HT1080 (cell line): ENCODE measurements at regions not wholly inside any gene's neighbourhood (a gene's known extent, or its start where the extent isn't known, plus 50 kb on each side); places are given as distances from the start of the nearest gene placed in this dataset.
A peak's percentile ranks its signal among the peaks of the same experiment; 100 is the strongest.
"Not testable (repeated sequence)": the region's sequence is repeated elsewhere in the genome, so short reads cannot be mapped to it uniquely, and the experiment has no call there.

Experiments
- DNase-seq: peaks from one replicate; pipeline ENCODE4 v3.0.0-alpha.2; 2015; ENCODE audit warnings: low read depth

DNA sequence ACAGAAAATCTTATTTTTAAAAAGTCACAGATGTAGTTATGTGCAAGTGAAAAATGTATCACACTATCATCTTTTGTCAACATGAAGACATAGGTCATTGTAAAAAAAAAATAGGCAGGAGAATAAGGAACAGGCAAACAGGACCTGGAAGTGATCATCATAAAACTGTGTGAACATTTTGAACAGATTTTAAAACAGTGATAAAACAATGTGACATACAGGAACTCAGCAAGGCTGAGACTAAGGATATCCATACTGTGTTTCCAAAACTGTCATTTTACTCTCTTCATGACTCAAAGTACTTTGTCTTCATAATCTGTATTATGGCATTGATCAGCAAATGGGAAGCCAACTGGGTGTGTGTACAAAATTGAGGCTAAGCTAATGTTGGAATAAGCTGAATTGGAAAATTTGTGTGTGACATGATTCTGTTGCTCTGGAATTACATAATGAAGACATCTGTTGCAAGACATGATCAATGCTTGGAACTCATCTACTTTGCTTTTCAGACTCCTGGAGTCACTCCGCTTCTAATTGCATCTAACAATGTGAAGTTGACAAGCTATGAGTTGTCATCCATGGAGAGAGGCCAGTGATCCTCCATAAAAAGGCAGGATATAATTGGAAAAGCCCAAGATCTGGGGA, 978.7 kb upstream of the NUDT12 start:
- no peak for DNase-seq

DNA sequence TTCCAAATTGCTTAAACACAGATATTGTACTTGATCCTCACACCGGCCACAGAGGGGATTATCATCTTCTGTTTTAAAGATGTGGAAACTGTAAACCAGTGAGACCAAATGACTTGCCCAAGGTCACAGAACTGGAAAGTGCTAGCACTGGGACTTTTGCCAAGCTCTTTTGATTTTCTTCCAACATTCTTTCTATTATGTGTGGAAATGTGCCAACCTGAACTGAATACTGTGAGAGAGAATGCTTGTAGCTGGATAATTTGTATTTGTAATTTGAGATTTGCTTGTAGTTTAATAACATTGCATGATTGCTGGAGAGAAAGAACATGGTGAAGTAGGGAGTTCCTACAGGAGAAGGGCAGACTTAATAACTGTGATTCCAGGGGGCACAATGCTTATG, 977.9 kb upstream of the NUDT12 start:
- peak; percentile 62 for DNase-seq

DNA sequence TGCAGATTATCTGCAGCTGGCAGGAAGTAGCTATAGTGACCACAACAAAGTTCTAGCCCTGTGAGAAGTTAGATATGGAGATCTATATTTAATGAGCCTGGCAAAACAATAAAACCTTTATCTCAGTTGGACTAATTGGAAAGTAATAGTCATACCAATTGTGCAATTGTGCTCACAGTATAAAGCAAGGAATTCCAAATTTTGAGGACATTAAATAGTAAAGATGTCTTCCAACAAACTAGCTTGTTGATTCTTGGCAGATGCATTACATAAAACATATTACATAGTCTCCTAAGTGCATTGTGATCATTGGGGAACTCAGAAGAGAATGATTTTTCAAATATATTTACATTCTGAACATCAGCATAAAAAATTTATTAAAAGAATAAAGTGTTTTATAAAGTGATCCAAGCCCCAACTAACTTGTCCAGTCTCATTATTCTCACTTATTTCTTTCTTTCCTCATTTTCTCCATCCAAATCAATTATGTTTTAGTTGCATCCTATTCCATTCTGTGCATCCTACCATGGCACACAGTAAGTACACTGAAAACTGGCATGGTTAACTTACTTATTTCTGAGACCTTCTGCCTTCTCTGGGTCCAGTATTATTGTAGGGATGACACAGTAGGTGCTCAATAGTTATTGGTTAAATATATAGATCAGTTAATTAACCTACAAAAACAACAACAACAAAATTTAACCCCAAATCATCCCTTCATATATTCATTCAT, 977.2 kb upstream of the NUDT12 start:
- no peak for DNase-seq

DNA sequence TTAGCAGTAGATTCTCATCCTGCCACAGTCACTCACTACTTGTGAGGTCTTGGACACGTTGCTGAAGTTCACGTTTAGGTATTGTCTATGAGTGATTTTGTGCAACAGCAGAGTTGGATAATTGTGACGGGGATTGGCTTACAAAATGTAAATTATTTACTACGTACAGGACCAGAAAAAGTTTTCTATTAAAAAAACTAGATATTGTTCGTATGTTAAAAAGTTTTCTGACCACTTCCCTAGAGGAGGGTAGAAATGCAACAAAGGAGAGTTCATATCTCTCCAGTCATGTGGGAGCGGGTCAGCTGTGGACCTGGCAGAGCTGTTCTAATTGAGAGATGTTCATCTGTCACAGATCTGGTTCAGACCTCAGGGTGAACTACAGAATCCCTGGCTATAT, 976.1 kb upstream of the NUDT12 start:
- DNase-seq: no peak

DNA sequence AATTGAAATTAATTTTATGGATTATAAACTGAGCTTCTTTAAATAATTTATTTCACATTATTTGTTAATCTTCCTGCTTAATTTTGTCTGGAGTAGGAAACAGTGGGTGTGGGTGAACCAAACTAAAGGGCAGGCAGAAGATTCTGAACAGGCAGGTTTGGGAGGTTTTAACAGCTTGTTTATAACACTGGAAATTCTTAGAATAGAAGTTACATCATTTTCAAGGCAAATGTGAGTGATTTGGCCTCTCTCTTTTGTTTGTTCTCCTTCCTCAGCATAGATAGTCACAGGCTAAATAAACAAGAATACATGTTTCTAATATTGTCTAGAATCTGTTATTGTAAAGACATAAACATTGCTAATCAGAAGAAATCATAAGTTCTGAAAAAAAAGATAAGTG, 970.9 kb upstream of the NUDT12 start:
- DNase-seq: no peak

- no peak for DNase-seq
Measured at GRCh38 chr5:104526866-104527265, 964.3 kb upstream of the NUDT12 start.

GRCh38 chr5:104513640-104514072, 951.1 kb upstream of the NUDT12 start:
- no peak for DNase-seq

DNA sequence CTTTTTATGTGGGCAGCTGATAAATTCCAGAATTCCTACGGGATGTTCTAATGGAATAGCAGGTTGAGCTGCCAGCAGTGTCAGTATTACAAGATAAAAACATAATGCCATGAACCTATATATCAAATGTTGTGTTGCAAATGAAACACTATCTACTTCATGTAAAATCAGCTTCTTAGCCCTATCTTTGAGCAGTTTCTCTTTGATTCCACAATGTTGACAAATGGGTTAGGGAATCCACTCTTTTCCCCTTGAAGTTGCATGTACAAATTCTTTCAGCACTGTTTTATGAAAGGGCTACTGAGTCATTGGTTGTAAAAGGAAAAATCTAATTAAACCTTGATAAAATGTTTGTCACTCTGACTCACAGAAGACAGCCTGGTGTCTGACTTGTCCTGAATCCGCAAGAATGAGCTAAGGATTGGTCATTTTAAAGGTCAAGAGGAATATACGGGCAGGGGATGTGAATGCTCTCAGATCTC, 950.6 kb upstream of the NUDT12 start:
- DNase-seq: peak; percentile 85

- no peak for DNase-seq
Measured at GRCh38 chr5:104512063-104512825, 949.7 kb upstream of the NUDT12 start.

GRCh38 chr5:104498281-104498680, 935.7 kb upstream of the NUDT12 start:
- peak; percentile 64 for DNase-seq

DNA sequence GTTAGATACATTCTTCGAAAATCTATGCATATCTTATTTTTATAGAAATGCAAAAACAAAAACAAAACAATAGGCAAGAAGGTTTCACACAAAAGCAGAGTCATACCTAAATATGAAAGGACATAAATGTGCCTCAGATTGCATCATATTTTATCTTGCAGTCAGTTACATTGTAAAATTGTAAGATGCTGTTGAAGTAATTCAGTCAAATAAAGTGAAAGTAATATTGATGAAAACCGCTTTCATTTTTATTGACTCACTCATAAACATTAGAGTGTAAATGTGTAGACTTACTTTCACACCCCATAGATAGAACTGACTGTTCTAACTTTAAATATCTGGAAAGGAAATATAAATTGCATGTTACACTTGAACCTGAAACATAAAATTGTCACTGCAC, 931.5 kb upstream of the NUDT12 start:
- DNase-seq: no peak

- no peak for DNase-seq
Measured at GRCh38 chr5:104472811-104473210, 910.2 kb upstream of the NUDT12 start.

- no peak for DNase-seq
Measured at GRCh38 chr5:104456122-104456521, 893.5 kb upstream of the NUDT12 start.

GRCh38 chr5:104452550-104452949, 890.0 kb upstream of the NUDT12 start:
- no peak for DNase-seq

GRCh38 chr5:104451911-104452310, 889.3 kb upstream of the NUDT12 start:
- not testable (repeated sequence) for DNase-seq

DNA sequence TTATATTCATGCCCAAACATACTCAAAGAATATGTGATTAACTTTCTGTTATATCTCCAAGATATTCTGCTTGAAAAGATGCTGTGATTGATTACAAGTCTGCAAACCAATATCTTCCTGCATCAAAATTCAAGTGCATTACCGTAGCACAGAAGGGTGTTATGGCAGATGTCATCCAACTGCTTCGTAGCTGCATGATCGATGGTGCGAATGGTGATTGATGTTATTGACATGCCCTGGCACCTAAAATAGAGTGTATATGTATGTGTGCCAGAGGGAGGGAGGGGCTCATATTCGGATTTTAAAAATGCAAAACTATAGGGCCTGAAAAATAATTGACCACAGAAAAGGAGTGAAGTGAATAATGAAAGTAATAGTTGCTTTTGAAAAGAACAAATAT, 882.1 kb upstream of the NUDT12 start:
- no peak for DNase-seq

DNA sequence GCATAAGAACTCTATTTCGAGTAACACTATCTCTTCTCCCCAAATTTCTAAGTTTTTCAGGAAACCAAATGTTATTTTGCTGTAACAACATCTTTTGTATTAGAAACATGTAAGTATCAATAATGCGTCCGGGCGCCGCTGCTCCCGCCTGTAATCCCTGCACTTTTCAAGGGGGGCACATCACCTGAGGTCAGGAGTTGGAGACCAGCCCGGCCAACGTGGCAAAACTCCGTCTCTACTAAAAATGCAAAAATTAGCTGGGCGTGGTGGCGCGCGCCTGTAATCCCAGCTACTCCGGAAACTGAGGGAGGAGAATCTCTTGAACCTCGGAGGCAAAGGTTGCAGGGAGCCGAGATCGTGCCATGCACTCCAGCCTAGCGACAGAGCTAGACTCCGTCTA, 881.1 kb upstream of the NUDT12 start:
- no peak for DNase-seq

DNA sequence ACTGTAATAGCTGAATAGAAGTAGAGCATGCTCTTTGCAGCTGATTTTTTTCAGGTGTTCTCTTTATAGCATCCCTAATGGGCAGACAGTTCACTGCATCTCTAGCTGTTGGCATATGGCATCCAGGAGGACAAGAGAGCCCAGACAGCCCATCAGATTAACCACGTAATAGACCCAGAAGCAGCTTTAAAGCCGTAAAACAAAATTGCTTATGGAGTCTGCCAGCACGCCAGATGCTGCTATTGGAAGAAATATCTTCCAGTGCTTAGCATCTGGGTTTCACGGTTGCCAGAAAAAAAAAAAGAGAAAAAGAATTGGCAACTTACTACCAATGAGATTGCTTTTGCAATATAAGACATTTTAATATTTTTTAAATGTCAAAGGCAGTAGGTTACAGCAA, 869.4 kb upstream of the NUDT12 start:
- no peak for DNase-seq

DNA sequence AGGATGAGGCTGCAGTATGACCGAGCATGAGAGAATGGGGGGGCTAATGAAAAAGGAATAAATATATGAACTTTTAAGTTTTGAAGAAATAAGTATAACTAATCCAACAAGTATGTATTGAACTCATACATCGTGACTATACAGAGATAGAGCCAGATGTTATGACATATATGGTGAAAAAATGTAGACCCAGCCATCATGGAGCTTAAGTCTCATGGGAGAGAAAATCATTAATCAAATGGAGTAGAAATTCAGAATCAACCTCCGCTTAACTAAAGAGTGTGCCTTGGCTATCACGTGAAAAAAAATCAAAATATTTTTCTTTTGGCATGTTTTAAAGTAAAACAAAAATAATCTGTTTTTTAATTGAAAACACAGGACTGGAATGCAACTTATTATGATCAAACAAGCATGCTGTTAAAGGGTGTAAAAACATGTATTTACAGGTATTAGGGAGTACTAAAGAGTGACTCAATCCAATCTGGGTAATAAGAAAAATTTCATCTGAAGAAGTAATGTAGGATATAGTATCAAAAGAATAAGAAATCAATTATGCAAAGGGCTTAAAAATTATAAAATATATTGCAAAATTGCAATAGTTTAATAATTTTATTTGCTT, 868.5 kb upstream of the NUDT12 start:
- DNase-seq: no peak

DNA sequence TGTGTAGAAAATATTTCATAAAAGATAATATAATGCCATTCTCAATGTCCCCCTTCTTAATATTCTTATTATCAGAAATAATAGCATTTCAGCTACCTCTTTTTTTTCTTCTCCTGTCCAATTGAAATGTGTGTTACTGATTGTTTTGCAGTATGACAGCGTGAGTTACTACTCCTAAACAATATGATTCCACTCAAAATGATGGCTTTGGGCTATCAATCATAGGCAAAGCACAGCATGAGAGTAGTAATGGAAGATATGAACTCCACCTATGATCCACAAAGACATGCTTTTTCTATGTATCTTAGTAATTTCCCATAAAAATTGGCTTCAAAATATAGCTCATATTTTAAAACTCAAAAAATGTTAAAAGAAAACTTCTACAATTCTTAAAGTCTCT, 867.3 kb upstream of the NUDT12 start:
- DNase-seq: no peak

DNA sequence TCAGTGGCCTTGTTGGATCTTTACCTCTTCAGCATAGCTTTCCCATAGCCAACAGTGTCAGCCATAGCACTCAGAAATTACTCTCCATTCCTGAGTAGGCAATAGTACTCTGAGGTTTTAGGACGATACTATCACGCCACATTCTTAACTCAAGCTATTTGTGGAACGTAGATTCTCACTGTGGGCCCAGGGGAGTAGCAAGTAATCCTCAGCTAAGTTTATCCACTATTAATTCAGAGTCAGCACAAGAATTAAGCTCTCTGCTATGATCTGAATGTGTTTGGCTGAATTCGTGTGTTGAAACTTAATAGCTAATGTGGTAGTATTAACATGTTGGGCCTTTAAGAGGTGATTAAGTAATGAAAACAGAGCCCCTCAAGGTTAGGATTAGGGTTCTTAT, 858.8 kb upstream of the NUDT12 start:
- DNase-seq: no peak

GRCh38 chr5:104418056-104418455, 855.5 kb upstream of the NUDT12 start:
- no peak for DNase-seq
